DMS114 treated with DMSO at 0.1 percent for 48 hours (cell line): ENCODE measurements at regions not wholly inside any gene's neighbourhood (a gene's known extent, or its start where the extent isn't known, plus 50 kb on each side); places are given as distances from the start of the nearest gene placed in this dataset.
"Not testable (repeated sequence)": the region's sequence is repeated elsewhere in the genome, so short reads cannot be mapped to it uniquely, and the experiment has no call there.

Experiments
- DNase-seq: peaks from one replicate; lab custom pipeline; 2025; ENCODE audit not compliant: unreplicated experiment; lab: John Stamatoyannopoulos, UW

DNA sequence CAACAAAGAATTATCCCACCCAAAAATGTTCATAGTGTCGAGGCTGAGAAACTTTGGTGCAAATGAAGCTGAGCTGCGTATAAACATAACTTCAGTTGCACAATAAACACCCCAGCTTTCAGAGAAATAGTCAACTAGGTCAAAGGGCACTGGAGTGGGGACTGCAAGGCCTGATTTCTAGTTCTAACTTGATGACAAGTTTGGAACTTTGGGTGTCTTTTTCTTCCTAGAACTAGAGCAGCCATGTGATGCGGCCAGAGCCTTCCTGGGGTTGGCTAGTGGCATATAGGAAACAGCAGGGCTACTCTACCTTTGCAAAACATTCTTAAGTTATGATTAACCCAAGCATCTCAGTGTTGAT, 298.4 kb upstream of the AMIGO2 start:
- no peak for DNase-seq

DNA sequence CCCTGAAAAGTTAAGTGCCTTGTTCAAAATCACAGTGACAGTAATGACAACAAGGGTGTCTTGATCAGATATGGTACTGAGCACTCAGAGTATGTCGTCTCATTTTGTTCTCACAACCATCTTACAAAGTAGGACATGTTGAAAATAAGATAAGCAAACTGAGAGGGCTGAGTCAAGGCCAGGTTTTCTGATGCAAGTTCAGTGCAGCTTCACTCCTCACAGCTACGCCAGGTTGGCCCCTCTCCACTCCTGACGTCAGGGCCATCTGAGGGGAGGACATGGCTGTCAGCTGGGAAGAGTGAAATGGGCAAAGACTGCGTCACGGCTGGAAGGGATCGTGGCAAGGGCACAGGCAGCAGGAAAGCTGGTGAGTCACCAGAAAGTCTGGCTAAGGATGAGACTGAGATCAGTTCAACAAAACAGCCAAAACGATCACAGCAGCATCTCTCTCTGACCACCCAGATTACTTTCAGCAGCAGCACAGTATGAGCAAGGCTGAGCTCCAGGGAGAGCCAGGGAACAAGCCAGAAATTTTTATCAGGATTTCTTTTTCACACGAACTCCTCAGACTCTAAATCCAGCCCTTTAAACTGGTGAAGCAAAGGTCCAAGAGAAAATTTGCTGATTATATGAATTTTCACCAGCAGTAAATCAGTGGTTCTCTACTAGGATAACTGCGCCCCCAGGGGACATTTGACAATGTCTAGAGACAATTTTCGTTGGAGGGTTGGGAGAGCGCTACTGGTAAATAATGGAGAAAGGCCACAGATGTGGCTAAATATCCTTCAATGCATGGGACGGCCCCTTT, 297.9 kb upstream of the AMIGO2 start:
- no peak for DNase-seq

DNA sequence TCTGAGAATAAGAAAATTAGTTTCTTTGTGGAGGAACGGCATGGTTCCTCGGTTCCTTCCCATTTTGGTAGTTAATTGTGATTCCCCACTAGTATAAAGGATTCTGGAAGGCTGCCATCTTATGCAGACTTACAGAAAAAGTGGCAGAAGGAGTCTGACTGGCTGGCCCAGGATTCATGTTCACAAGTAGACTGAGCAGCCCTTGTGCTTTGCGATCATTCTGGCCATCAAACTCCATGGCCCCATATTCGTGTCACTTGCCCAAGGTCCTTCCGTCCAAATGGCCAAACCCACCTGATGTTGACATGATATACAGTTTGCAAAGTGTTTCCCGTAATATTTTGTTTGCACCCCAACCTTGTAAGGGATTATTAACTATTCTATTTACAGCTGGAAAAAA, 297.2 kb upstream of the AMIGO2 start:
- no peak for DNase-seq

DNA sequence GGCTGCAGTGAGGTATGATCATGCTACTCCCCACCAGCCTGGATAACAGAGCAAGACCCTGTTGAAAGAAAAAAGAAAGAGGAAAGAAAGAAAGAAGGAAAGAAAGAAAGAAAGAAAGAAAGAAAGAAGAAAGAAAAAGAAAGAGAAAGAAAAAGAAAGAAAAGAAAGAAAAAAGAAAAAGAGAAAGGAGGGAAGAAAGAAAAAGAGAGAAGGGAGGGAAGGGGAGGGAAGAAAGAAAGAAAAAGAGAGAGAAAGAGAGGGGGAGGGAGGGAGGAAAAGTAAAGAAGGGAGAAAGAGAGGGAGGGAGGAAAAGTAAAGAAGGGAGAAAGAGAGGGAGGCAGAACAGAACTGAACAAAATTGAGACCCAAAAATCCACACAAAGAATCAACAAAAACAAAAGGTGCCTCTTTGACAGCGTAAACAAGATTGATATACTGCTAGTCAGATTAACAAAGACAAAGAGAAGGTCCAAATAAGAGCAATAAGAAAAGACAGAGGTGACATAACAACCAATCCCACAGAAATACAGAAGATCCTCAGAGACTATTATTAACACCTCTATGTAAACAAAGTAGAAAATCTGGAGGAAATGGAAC, 293.9 kb upstream of the AMIGO2 start:
- DNase-seq: no peak

DNA sequence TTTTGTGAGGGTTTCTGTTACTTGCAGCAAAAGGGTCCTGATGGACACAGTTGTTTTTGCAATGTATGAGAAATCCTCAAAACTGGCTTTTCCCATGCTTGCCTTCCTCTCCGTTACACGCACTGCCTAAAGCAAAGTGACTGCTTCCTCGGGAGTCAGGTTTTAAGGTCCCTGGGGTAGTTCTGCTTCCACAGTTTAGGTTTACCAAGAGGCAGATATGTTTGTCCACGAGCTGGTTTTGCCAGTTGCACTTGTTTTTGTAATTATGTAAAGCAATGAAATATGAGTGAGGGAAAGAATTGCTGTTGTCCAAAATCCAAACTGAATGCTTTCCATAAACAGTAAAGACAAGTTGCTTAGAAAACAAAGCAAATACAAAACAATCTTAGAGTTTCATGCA, 290.7 kb upstream of the AMIGO2 start:
- DNase-seq: no peak

DNA sequence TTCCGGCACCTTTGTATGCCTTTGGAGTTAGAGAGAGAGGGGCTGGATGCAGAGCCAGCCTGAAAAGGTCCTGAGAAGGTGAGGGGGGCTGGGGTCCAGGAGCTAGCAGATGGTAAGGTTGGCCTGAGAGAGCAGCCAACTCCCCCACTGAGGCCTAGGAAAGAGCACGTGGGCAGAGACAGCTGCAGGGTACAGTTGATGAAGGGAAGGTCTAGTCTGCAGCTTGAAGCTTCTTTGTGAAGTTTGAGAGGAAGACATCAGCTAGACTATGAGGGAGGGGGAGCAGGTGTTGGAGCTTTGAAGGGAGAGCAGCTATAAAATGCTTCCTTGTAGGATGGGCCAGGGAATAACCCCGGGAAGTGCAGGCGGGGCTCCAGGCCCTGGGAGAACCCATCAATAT, 289.3 kb upstream of the AMIGO2 start:
- DNase-seq: no peak

DNA sequence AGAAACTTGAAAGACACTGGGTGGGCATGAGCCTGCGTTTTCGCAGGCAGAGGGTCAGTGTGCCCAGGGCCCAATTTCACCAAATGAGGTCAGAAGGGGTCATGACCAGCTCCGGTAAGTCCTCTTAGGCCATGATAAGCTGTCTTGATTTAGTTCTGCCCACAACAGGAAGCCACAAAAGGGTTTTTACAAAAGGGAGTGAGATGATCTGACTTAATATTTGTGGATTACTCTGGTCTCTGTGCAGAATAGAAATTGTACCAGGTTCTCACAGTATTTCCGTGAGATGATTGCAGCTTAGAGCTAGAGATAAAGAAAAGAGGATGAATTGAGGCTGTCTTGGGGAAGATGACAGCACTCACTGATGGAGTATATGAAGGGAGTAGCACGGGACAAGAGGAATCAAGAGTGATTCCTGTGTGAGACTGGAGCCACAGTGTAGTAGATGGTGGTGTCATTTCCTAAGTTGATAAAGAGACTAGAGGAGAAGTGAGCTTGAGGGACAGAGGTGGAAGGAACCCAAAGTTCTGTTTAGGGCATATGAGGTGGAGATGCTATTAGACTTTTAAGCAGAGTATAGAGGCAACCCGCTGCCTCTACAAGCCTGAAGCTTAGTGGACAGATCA, 288.3 kb upstream of the AMIGO2 start:
- DNase-seq: no peak

- no peak for DNase-seq
Measured at GRCh38 chr12:47366579-47366978, 286.8 kb upstream of the AMIGO2 start.

DNA sequence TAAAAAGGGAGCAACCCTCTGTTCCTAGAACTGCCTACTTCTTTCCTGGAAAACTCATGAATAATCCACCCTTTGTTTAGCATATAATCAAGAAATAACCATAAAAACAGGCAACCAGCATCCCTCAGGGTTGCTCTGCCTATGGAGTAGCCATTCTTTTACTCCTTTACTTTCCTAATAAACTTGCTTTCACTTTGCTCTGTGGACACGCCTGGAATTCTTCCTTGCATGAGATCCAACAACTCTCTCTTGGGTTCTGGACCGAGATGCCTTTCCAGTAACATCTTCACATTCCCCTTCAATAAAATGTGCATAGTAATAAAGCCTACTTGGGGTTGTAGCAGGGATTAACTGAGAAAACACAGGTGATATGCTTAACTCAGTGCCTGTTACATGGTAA, 286.4 kb upstream of the AMIGO2 start:
- DNase-seq: no peak

DNA sequence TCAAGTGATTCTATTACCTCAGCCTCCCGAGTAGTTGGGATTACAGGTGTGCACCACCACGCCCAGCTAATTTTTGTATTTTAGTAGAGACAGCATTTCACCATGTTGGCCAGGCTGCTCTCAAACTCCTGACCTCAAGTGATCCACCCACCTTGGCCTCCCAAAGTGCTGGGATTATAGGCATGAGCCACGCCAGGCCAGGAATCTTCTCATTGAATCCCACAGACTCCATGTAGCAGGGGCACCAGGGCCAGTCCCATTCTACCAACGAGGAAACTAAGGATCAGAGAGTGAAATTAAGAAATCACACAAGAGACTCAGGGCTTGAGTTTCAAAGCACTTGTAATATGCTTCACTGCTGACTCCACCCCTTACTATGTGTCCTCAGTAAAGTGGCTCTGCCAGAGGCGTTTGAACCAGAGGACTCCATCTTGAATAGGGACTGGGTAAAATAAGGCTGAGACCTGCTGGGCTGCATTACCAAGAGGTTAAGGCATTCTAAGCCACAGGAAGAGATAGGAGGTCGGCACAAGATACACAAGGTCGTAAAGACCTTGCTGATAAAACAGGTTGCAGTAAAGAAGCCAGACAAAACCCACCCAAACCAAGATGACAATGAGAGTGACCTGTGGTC, 285.8 kb upstream of the AMIGO2 start:
- DNase-seq: not testable (repeated sequence)

- no peak for DNase-seq
Measured at GRCh38 chr12:47364261-47364660, 284.5 kb upstream of the AMIGO2 start.

DNA sequence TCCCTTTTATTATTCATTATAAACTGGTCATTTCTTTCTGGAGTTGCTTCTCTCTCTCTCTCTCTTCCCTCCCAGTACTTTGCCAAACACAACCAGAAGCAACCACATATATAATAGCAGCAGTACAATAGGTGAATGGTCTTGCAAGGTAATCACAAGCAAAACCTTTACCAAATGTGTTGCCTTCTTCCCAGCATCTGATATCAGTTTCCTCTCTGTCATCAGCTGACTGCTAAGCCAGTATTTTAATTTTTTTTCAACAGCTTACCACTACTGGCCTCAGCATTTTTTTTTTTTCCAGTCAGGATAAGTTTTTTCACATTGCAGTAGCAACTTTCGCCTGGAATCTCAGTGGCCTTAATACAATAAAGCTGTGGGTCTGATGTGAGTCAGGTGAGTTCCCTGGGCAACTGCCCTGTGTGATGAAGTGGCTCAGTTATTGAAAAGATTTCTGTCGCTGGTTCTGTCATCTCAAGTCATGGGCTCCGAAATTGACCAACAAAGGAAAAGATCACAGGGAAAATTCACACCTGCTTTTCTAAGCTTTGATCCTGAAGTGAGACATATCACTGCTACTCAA, 282.5 kb upstream of the AMIGO2 start:
- no peak for DNase-seq

DNA sequence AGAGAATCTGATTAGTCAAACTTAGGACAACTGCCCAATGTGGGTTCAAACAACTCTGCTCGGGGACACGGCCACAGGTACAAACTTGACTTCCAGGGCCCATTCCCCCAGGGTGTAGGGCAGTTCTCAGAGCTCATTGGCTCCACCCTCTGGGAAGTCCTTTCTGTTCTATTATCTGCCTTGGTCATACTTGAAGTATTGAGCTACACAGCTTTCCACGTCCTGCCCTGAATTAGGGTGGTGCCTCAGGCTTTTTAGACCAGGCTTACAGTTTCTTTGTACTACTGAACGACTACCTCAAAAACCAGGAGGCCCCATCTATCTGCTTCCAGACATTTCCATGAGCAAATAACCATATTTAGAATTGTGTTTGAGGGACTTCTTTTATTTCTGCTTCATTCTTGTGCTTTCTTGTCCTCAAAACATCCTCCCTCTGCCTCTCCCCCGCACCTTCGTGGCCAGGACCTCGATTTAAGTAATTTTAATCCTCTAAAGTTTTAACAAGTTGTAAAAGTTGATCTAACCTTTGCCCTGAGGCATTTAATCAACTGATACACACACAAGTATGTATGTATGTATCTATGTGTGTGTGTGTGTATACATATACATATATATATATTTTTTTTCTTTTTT, 281.7 kb upstream of the AMIGO2 start:
- no peak for DNase-seq

DNA sequence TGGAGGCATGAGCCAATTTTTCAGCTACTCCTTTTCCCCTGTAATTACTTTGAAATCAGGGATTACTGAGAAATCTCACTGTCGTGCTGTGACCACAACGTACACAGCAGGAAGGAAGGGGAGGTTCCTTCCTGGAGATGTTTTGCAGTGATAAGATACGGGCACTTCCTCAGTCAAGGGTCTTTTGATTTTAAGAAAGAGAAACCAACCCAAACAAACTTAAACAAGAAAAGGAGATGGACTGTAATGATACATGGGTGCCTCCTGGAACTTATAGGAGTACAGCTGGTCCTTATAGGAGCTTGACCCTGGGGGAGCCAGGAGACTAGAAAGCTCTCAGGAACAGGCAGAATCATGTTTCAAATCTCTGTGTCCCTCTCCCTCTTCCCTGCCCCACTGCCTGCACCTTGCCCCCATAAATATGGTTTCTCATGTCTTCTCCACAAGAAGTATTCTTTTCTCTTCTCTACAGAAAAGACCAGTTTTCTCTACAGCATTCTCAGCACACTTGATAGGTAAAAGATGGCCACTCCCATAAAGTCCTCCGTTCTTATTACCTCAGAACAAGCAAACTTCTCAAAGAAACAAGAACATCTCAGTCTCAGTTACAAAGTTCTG, 281.1 kb upstream of the AMIGO2 start:
- DNase-seq: peak; percentile 15

DNA sequence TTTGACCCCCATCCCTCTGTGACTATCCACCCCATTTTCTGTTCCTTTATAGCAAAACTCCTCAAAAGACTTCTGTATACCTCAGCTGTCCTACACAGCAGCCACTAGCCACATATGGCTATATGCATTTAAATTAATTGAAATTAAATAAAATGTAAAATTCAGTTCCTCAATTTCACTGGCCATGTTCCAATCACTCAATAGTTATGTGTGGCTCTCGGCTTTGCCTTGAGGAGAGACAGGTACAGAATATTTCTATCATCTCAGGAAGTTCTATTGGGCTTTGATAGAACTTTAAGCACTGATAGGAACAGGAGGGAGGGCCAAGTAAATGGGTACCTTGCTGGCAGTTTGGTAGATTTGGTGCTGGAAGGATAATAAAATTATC, 280.3 kb upstream of the AMIGO2 start:
- no peak for DNase-seq

- DNase-seq: no peak
Measured at GRCh38 chr12:47359310-47360092, 279.7 kb upstream of the AMIGO2 start.

GRCh38 chr12:47357006-47357405, 277.2 kb upstream of the AMIGO2 start:
- not testable (repeated sequence) for DNase-seq

GRCh38 chr12:47356129-47356700, 276.5 kb upstream of the AMIGO2 start:
- no peak for DNase-seq

- DNase-seq: no peak
Measured at GRCh38 chr12:47353508-47353907, 273.7 kb upstream of the AMIGO2 start.

GRCh38 chr12:47352067-47352466, 272.3 kb upstream of the AMIGO2 start:
- no peak for DNase-seq
